Glomerular endothelial cell (primary cell): ENCODE measurements at regions not wholly inside any gene's neighbourhood (a gene's known extent, or its start where the extent isn't known, plus 50 kb on each side); places are given as distances from the start of the nearest gene placed in this dataset.
"Not testable (repeated sequence)": the region's sequence is repeated elsewhere in the genome, so short reads cannot be mapped to it uniquely, and the experiment has no call there.

Experiments used
- DNase-seq: peaks from one replicate; pipeline ENCODE4 v3.0.0-alpha.2; 2011; ENCODE audit warnings: low read depth, low spot score; ENCODE audit errors: extremely low read depth

GRCh38 chr3:192968901-192969300 lies 51.2 kb upstream of the MB21D2 start:
- not testable (repeated sequence) for DNase-seq

GRCh38 chr3:192980632-192981031 lies 63.0 kb upstream of the MB21D2 start:
- no peak for DNase-seq

GRCh38 chr3:192986379-192986778 lies 68.7 kb upstream of the MB21D2 start:
- no peak for DNase-seq

GRCh38 chr3:192991356-192991755 lies 73.7 kb upstream of the MB21D2 start:
- no peak for DNase-seq

- no peak for DNase-seq
Observed at GRCh38 chr3:192992361-192992760, 74.7 kb upstream of the MB21D2 start.

GRCh38 chr3:192993411-192993810 lies 75.8 kb upstream of the MB21D2 start:
- DNase-seq, result no peak

GRCh38 chr3:193001113-193001512 lies 83.5 kb upstream of the MB21D2 start:
- not testable (repeated sequence) for DNase-seq

GRCh38 chr3:193003624-193004023 lies 86.0 kb upstream of the MB21D2 start:
- DNase-seq, result not testable (repeated sequence)

GRCh38 chr3:193008654-193009053 lies 91.0 kb upstream of the MB21D2 start:
- DNase-seq, result no peak

- DNase-seq, result no peak
Observed at GRCh38 chr3:193010191-193010590, 92.5 kb upstream of the MB21D2 start.

- no peak for DNase-seq
Observed at GRCh38 chr3:193011958-193012357, 94.3 kb upstream of the MB21D2 start.

GRCh38 chr3:193014902-193015301 lies 97.2 kb upstream of the MB21D2 start:
- DNase-seq, result no peak

- DNase-seq, result no peak
Observed at GRCh38 chr3:193016437-193016901, 98.8 kb upstream of the MB21D2 start.

GRCh38 chr3:193021506-193022010 lies 103.9 kb upstream of the MB21D2 start:
- DNase-seq, result no peak

- no peak for DNase-seq
Observed at GRCh38 chr3:193023218-193023617, 105.6 kb upstream of the MB21D2 start.

- DNase-seq, result no peak
Observed at GRCh38 chr3:193028258-193028657, 110.6 kb upstream of the MB21D2 start.

GRCh38 chr3:193029800-193030199 lies 112.1 kb upstream of the MB21D2 start:
- DNase-seq, result no peak

GRCh38 chr3:193030276-193030675 lies 112.6 kb upstream of the MB21D2 start:
- DNase-seq, result no peak

GRCh38 chr3:193031911-193032310 lies 114.3 kb upstream of the MB21D2 start:
- no peak for DNase-seq

GRCh38 chr3:193033226-193033780 lies 115.6 kb upstream of the MB21D2 start:
- no peak for DNase-seq

GRCh38 chr3:193037828-193038227 lies 120.2 kb upstream of the MB21D2 start:
- DNase-seq, result not testable (repeated sequence)

GRCh38 chr3:193039058-193039457 lies 121.4 kb upstream of the MB21D2 start:
- DNase-seq, result no peak
